Kidney epithelial cell (primary cell): ENCODE measurements at regions not wholly inside any gene's neighbourhood (a gene's known extent, or its start where the extent isn't known, plus 50 kb on each side); places are given as distances from the start of the nearest gene placed in this dataset.

ENCODE experiments used
- DNase-seq: peaks from one replicate; pipeline ENCODE4 v3.0.0-alpha.2; 2010; ENCODE audit warnings: low read depth
- H3K27me3 ChIP-seq: 2 replicates; pipeline ENCODE4 v1.6.0; 2011; ENCODE audit warnings: low read length; ENCODE audit not compliant: control insufficient read depth, insufficient read depth
- H3K36me3 ChIP-seq: 2 replicates; pipeline ENCODE4 v1.5.1; 2011; ENCODE audit warnings: low read length; ENCODE audit not compliant: control insufficient read depth, insufficient read depth
- H3K4me3 ChIP-seq: 2 replicates; pipeline ENCODE4 v1.5.1; 2011; ENCODE audit warnings: low read depth, mild to moderate bottlenecking, control low read depth, low read length
- TF ChIP-seq, protein P1 (sequence below): IDR thresholded peaks from 2 replicates; pipeline ENCODE4 v1.5.1; 2011; ENCODE audit warnings: mild to moderate bottlenecking, moderate library complexity, low read length, control low read depth, inconsistent platforms; ENCODE audit not compliant: insufficient read depth, poor library complexity, severe bottlenecking

DNA sequence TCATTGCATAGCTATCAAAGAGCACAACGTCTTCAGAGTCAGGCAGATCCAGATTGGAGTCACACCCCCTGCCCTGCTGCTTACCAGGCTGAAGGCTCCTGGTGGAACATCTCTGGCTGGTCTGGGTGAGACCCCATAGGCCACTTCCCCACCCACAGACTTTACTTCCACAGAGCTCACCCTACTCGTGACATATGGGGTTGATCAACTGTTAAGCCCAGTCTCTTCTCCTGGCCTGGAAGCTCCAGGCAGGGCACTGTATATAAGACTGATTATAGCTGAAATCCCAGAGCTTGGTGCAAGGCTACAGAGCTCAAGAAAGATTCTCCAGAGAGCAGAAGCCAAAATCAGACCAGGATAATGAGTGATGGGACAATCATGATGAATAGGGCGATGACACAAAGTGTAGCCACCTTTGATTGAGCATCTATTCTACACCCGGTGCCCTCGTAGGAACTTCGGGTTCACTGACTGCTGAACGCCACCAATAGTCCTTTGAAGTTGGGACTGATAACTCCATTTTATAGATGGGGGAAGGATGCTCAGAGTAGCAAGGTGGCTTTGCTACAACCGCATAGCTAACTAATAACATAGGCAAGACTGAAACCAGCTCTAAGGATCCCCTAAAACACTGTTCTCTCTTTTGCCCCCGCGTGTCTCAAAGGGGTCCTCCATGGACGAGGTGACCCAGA lies 287.8 kb downstream of the BCL11B start:
- H3K4me3 ChIP-seq, result no peak overlapping the region
- TF ChIP-seq, protein P1, sequence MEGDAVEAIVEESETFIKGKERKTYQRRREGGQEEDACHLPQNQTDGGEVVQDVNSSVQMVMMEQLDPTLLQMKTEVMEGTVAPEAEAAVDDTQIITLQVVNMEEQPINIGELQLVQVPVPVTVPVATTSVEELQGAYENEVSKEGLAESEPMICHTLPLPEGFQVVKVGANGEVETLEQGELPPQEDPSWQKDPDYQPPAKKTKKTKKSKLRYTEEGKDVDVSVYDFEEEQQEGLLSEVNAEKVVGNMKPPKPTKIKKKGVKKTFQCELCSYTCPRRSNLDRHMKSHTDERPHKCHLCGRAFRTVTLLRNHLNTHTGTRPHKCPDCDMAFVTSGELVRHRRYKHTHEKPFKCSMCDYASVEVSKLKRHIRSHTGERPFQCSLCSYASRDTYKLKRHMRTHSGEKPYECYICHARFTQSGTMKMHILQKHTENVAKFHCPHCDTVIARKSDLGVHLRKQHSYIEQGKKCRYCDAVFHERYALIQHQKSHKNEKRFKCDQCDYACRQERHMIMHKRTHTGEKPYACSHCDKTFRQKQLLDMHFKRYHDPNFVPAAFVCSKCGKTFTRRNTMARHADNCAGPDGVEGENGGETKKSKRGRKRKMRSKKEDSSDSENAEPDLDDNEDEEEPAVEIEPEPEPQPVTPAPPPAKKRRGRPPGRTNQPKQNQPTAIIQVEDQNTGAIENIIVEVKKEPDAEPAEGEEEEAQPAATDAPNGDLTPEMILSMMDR, result no peak
- no peak for DNase-seq
- no peaks in the 10 kb centered on the region for H3K36me3 ChIP-seq
- no peaks in the 10 kb centered on the region for H3K27me3 ChIP-seq

DNA sequence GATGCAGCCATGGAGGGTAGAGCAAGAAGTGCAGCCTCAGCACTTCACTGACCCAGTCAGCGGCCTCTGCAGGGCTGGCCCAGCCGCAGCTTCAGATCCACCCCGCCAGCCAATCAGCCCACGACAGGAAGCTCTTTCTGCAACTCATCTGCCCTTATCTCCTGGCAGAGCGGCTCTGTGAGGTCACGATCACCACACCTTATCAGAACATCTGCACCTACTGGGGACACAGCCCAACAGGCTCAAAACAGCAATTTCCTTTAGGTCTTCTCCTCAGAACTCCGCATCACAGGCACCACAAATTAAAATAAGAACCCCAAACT lies 287.3 kb downstream of the BCL11B start:
- Histone ChIP-seq H3K36me3 (no peaks in the 10 kb centered on the region), H3K4me3 (no peak overlapping the region), H3K27me3 (no peaks in the 10 kb centered on the region)
- DNase-seq, result no peak
- TF ChIP-seq, protein P1, result no peak

DNA sequence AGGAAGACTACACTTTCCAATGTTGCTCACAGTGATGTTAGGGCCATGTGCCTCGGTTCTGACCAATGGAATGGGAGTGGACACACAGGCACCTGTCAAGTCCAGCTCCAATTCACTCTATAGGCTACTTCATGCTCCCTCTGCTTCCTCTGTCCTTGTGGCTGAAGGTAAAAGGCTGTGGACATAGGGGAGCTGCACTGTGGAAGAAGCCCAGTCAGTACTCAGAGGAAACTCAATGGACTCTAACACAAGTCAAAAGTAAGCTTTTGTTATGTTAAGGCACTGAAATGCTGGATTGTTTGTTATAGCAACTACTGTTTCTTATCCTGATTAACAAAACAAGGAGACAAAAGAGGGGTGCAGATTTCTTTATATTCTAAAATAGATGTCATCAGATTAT lies 278.2 kb downstream of the BCL11B start:
- TF ChIP-seq, protein P1, result no peak
- Histone ChIP-seq H3K27me3 (no peaks in the 10 kb centered on the region), H3K36me3 (no peaks in the 10 kb centered on the region), H3K4me3 (no peak overlapping the region)
- DNase-seq, result no peak

DNA sequence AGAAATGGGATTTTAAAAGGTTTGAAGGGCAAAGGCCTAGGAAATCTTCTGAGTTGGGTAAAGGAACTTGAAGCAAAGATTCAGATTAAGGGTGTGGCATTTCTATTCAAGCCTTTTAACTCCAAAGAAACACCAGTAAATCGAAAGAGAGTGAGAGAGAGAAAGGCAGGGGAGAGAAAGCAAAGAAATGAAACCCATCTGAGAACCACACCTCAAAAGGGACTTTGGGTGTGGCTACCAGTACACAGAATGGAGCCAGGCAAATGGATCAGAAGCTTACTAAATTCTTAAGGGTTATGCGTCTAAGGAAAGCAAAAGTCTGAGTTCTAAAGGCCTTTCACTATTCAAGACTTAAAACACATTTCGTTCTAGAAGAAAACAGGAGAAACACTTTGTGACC lies 277.4 kb downstream of the BCL11B start:
- TF ChIP-seq, protein P1, result no peak
- Histone ChIP-seq H3K27me3 (no peaks in the 10 kb centered on the region), H3K36me3 (no peaks in the 10 kb centered on the region), H3K4me3 (no peak overlapping the region)
- DNase-seq, result no peak

DNA sequence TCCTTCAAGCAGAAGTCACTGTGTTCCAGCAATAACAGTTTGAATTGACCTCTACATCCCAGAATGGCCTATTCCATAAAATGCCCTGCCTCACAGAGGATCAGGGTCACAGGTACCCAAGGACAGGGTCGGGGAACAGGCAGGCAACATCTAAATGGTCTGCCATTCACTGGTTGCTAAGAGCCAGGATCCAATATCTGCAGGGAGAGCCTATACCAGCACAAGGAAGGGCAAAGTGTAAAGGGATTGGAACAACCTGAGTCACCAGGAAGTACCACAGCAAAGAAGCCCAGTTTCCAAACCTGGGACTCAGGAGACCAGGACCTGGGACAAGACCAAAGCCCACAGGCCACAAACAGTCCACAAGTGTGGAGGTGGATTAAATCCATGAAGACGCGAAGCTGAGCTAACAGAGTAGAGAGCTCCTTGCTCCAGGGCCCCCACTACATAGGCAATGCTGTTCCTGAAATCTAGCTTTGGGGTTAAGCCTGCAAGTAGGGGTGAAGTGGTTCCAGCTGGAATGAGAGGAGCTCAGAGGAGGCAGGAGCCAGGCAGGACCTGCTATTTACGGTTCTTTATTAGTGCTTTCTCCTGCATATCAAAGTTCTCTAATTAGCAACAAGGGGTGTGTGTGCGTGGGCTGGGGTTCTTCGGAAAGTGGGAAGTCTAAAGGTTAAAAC lies 274.3 kb downstream of the BCL11B start:
- Histone ChIP-seq H3K4me3 (no peak overlapping the region), H3K27me3 (no peaks in the 10 kb centered on the region), H3K36me3 (no peaks in the 10 kb centered on the region)
- no peak for DNase-seq
- TF ChIP-seq, protein P1, result no peak

DNA sequence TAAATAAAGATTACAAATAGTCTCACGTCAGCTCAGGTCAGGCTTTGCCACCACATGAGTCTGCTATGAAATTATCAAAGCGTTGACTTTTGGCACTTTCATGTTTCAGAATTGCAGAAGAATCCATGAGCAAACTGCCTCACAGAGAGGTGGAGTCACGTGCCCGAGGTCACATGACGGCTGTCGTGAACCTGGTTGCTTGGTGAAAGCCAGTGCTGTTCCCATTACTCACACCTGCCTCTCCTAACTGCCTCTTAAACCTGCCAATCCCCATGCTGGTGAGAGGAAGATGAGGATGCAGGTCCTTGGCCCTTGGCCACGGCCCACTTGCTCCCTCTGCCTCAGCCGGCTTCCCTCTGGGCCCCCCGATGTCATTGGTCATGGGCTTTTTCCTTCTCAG lies 272.7 kb downstream of the BCL11B start:
- Histone ChIP-seq H3K4me3 (no peak overlapping the region), H3K36me3 (no peaks in the 10 kb centered on the region), H3K27me3 (no peaks in the 10 kb centered on the region)
- no peak for DNase-seq
- TF ChIP-seq, protein P1, result no peak
